ENCODE measurements at regions not wholly inside any gene's neighbourhood (a gene's known extent, or its start where the extent isn't known, plus 50 kb on each side); places are given as distances from the start of the nearest gene placed in this dataset.
"Not testable (repeated sequence)": the region's sequence is repeated elsewhere in the genome, so short reads cannot be mapped to it uniquely, and the experiment has no call there.

GRCh38 chr21:28068455-28069358 lies 924.0 kb downstream of the LTN1 start:
- TF ChIP-seq CTCF (IDR thresholded peaks at IDR 0.05; ENCODE audit: insufficient read depth, low read length, severe bottlenecking), result no peak
- FAIRE-seq (no peak), DNase-seq (ENCODE audit: low read depth) (no peak)
- no peak overlapping the region for H3K4me3 ChIP-seq (ENCODE audit: low read depth, low read length)
- H3K27me3 ChIP-seq (ENCODE audit: control insufficient read depth, insufficient read depth, low read length), result no peaks in the 10 kb centered on the region
- no peaks in the 10 kb centered on the region for H3K36me3 ChIP-seq (ENCODE audit: control insufficient read depth, insufficient read depth, low read length)

GRCh38 chr21:28066596-28067387 lies 925.9 kb downstream of the LTN1 start:
- no peak for FAIRE-seq
- no peak for TF ChIP-seq CTCF (IDR thresholded peaks at IDR 0.05; ENCODE audit: insufficient read depth, low read length, severe bottlenecking)

DNA sequence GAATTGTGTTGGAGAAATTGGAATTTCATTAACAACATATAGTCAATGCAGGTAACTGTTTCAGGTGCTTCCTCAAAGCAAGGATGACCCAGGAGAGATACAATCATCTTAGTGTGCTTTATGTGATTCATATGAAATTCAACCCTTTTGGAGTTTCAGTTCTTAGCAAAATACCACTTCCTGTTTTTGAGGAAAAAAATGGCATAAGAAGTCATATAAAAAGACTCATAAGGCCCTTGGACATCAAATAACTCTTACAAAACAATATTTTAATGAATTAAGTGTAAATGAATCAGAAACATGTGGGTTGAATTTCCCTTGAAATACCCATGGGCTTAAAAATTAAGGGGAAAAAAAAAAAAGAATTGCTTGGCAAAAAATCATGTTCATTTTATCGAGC lies 926.6 kb downstream of the LTN1 start:
- DNase-seq (ENCODE audit: low read depth) (peak; percentile 14), FAIRE-seq (no peak)
- Histone ChIP-seq H3K36me3 (ENCODE audit: control insufficient read depth, insufficient read depth, low read length) (no peaks in the 10 kb centered on the region), H3K4me3 (ENCODE audit: low read depth, low read length) (no peak overlapping the region), H3K27me3 (ENCODE audit: control insufficient read depth, insufficient read depth, low read length) (no peaks in the 10 kb centered on the region)
- TF ChIP-seq CTCF (IDR thresholded peaks at IDR 0.05; ENCODE audit: insufficient read depth, low read length, severe bottlenecking), result no peak

More at GRCh38 chr21:28066596-28067387, 925.9 kb downstream of the LTN1 start:
- no peak for DNase-seq (ENCODE audit: low read depth)
- Histone ChIP-seq H3K27me3 (ENCODE audit: control insufficient read depth, insufficient read depth, low read length) (no peaks in the 10 kb centered on the region), H3K4me3 (ENCODE audit: low read depth, low read length) (no peak overlapping the region), H3K36me3 (ENCODE audit: control insufficient read depth, insufficient read depth, low read length) (no peaks in the 10 kb centered on the region)

- Histone ChIP-seq H3K4me3 (ENCODE audit: low read depth, low read length) (no peak overlapping the region), H3K36me3 (ENCODE audit: control insufficient read depth, insufficient read depth, low read length) (no peaks in the 10 kb centered on the region), H3K27me3 (ENCODE audit: control insufficient read depth, insufficient read depth, low read length) (no peaks in the 10 kb centered on the region)
- no peak for DNase-seq (ENCODE audit: low read depth)
- no peak for FAIRE-seq
- no peak for TF ChIP-seq CTCF (IDR thresholded peaks at IDR 0.05; ENCODE audit: insufficient read depth, low read length, severe bottlenecking)
These were observed 929.1 kb downstream of the LTN1 start for GRCh38 chr21:28063241-28064216.

DNA sequence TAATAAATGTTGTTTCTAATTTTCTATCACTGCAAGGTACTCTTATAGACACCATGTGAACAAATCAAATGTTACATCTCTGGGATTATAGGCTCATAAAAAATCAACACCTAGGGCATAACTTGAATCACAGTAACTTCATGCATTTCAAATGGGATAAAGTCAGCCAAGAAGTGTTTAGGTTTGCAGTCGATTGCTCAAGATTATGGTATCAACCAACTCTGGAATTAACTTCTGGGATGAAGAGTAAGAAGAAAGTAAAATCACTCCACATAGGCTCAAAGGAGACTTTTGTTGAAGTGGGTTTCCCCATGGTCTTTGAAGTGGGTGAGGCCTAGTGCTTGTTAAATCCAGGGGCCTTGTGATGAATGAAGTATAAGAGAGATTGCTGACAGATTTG lies 939.7 kb downstream of the LTN1 start:
- not testable (repeated sequence) for H3K27me3 ChIP-seq (ENCODE audit: control insufficient read depth, insufficient read depth, low read length); DNase-seq (ENCODE audit: low read depth); H3K36me3 ChIP-seq (ENCODE audit: control insufficient read depth, insufficient read depth, low read length); H3K4me3 ChIP-seq (ENCODE audit: low read depth, low read length); FAIRE-seq

DNA sequence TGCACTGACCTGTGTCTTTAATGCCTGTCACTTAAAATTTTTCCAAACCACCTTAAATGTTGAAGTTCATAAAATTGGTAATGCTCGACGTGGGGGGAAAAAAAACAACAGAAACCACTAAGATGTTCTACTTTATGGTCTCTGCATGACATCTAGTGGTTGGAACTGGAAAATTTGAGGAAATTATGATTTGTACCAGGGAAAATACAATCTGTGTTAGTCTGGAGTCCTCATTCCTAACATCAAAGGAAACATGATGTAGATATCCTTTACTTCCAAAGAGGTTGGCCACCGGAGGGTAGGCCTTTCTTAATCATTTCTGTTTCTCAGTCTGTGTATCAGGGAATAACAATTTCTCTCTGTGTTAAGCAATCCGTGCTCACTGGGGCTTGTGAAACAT lies 941.0 kb downstream of the LTN1 start:
- H3K4me3 ChIP-seq (ENCODE audit: low read depth, low read length); H3K36me3 ChIP-seq (ENCODE audit: control insufficient read depth, insufficient read depth, low read length); H3K27me3 ChIP-seq (ENCODE audit: control insufficient read depth, insufficient read depth, low read length); FAIRE-seq: not testable (repeated sequence)
- peak; percentile 21 for DNase-seq (ENCODE audit: low read depth)

- not testable (repeated sequence) for H3K27me3 ChIP-seq (ENCODE audit: control insufficient read depth, insufficient read depth, low read length); H3K4me3 ChIP-seq (ENCODE audit: low read depth, low read length); FAIRE-seq; DNase-seq (ENCODE audit: low read depth); H3K36me3 ChIP-seq (ENCODE audit: control insufficient read depth, insufficient read depth, low read length)
These were observed 957.0 kb downstream of the LTN1 start for GRCh38 chr21:28035692-28036091.

DNA sequence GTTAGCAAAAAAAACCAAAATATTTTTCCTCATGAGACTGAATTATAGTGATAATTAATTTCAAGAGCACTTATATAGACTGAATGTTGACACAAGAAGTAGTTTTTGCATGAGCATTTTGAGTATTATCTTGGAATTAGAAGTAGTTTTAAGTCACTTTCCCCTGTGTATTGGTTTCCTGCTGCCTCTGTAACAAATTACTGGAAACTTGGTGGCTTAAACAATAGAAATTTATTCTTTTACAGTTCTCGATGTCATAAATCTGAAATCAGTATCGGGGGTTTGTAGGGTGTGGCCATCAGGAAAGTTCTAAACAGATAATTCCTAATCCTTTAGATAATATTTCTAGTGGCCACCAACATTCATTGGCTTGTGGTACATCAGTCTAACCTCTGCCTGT lies 957.8 kb downstream of the LTN1 start:
- H3K27me3 ChIP-seq (ENCODE audit: control insufficient read depth, insufficient read depth, low read length); FAIRE-seq; H3K4me3 ChIP-seq (ENCODE audit: low read depth, low read length); DNase-seq (ENCODE audit: low read depth); H3K36me3 ChIP-seq (ENCODE audit: control insufficient read depth, insufficient read depth, low read length): not testable (repeated sequence)

GRCh38 chr21:28034334-28034733 lies 958.3 kb downstream of the LTN1 start:
- not testable (repeated sequence) for H3K27me3 ChIP-seq (ENCODE audit: control insufficient read depth, insufficient read depth, low read length); H3K4me3 ChIP-seq (ENCODE audit: low read depth, low read length); FAIRE-seq; H3K36me3 ChIP-seq (ENCODE audit: control insufficient read depth, insufficient read depth, low read length); DNase-seq (ENCODE audit: low read depth)
